Gastroesophageal sphincter (tissue), 3 donors: ENCODE measurements at regions not wholly inside any gene's neighbourhood (a gene's known extent, or its start where the extent isn't known, plus 50 kb on each side); places are given as distances from the start of the nearest gene placed in this dataset.

Experiments
- EP300 ChIP-seq: sonication (generic); formaldehyde crosslinking; IDR thresholded peaks from one replicate; pipeline ENCODE4 v1.6.1; 2017; ENCODE audit warnings: antibody characterized with exemption, mild to moderate bottlenecking
- POLR2A ChIP-seq, 2 donors: fragments of 450-650 bp; IDR thresholded peaks; one replicate each; pipeline ENCODE4 v1.6.1; 2017; ENCODE audit warnings: antibody characterized with exemption in 2 of 2, mild to moderate bottlenecking in 2 of 2, moderate library complexity in 1 of 2
- POLR2AphosphoS5 ChIP-seq: sonication (generic); formaldehyde crosslinking; IDR thresholded peaks from one replicate; pipeline ENCODE4 v1.6.1; 2017; ENCODE audit warnings: antibody characterized with exemption
- TF ChIP-seq, protein P1 (sequence below), 4 experiments: fragments of 200-600 bp in 2 of 4; fragments of 450-650 bp in 2 of 4; sonication (generic) in 1 of 4; IDR thresholded peaks; one replicate each; pipeline ENCODE4 v1.5.1; 2017 to 2019; ENCODE audit warnings: antibody characterized with exemption in 4 of 4, mild to moderate bottlenecking in 2 of 4, moderate library complexity in 2 of 4

DNA sequence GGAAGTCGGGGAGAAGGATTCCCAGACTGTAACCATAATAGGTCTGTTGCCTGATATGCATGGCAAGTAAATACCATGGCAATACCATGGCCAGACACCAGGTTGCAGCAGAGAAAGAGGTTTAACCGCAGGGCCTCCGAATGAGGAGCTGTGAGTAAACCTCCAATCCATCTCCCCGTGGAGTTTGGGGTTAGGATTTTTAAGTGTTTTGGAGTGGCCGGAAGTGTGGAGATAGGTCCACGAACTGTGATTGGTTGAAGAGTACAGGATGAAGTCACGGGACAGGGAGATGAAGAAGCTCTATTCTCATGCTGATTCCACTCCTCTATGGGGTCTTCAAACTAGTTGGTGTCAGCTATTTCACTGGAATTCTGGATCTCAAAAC is 127.9 kb downstream of the ST8SIA2 start:
- TF ChIP-seq, protein P1, sequence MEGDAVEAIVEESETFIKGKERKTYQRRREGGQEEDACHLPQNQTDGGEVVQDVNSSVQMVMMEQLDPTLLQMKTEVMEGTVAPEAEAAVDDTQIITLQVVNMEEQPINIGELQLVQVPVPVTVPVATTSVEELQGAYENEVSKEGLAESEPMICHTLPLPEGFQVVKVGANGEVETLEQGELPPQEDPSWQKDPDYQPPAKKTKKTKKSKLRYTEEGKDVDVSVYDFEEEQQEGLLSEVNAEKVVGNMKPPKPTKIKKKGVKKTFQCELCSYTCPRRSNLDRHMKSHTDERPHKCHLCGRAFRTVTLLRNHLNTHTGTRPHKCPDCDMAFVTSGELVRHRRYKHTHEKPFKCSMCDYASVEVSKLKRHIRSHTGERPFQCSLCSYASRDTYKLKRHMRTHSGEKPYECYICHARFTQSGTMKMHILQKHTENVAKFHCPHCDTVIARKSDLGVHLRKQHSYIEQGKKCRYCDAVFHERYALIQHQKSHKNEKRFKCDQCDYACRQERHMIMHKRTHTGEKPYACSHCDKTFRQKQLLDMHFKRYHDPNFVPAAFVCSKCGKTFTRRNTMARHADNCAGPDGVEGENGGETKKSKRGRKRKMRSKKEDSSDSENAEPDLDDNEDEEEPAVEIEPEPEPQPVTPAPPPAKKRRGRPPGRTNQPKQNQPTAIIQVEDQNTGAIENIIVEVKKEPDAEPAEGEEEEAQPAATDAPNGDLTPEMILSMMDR (IDR thresholded peaks at IDR 0.05), result peak; percentile 75 to 94 (median 86)
- TF ChIP-seq POLR2AphosphoS5 (no peak), EP300 (no peak), POLR2A (IDR thresholded peaks at IDR 0.05) (no peak)
